PC-9 (cell line): ENCODE measurements at regions not wholly inside any gene's neighbourhood (a gene's known extent, or its start where the extent isn't known, plus 50 kb on each side); places are given as distances from the start of the nearest gene placed in this dataset.

Experiments
- BruUV-seq: library from RNA; stranded (reverse); fragments of 400-500 nt; replicated peaks from 2 replicates; lab custom pipeline; 2021; lab: Mats Ljungman, UMichigan
- CTCF ChIA-PET: fragments of 300-600 bp; sonication (Branson Sonifier 250); formaldehyde crosslinking; loops from one replicate; lab custom pipeline; 2022; ENCODE audit warnings: antibody characterized with exemption; lab: Charles Lee
- POLR2A ChIA-PET: fragments of 300-600 bp; sonication (Branson Sonifier 250); formaldehyde crosslinking; loops from one replicate; lab custom pipeline; 2022; ENCODE audit warnings: antibody characterized with exemption; ENCODE audit not compliant: unreplicated experiment; lab: Charles Lee
- DNase-seq, 2 experiments: peaks; one replicate each; pipeline versions ENCODE4 v3.0.0 to v3.0.0-alpha.2; 2015 to 2022; ENCODE audit warnings: mixed read lengths in 1 of 2
- H2AFZ ChIP-seq: fragments of 200-600 bp; sonication (generic); 2 replicates; pipeline ENCODE4 v1.8.1; 2017; ENCODE audit warnings: antibody characterized with exemption
- H3F3A ChIP-seq: fragments of 200-600 bp; sonication (generic); 2 replicates; pipeline ENCODE4 v1.8.1; 2017; ENCODE audit warnings: antibody characterized with exemption, mild to moderate bottlenecking, low read depth; ENCODE audit not compliant: insufficient read depth
- H3K27ac ChIP-seq: fragments of 200-600 bp; sonication (generic); 2 replicates; pipeline ENCODE4 v1.6.1; 2016; ENCODE audit warnings: mixed run types
- H3K27me3 ChIP-seq: fragments of 200-600 bp; sonication (generic); 2 replicates; pipeline ENCODE4 v1.6.1; 2016; ENCODE audit warnings: low read depth, mixed run types; ENCODE audit not compliant: insufficient read depth
- H3K36me3 ChIP-seq: fragments of 200-600 bp; sonication (generic); 2 replicates; pipeline ENCODE4 v1.6.1; 2016; ENCODE audit warnings: low read depth, mixed run types
- H3K4me1 ChIP-seq: fragments of 200-600 bp; sonication (generic); replicated peaks from 2 replicates; pipeline ENCODE4 v1.6.1; 2016; ENCODE audit warnings: mixed run types; ENCODE audit not compliant: insufficient read depth
- H3K4me2 ChIP-seq: fragments of 200-600 bp; sonication (generic); 2 replicates; pipeline ENCODE4 v1.6.1; 2017; ENCODE audit warnings: mixed run types
- H3K4me3 ChIP-seq: fragments of 200-600 bp; sonication (generic); 2 replicates; pipeline ENCODE4 v1.6.1; 2016; ENCODE audit warnings: mixed run types
- H3K79me2 ChIP-seq: fragments of 200-600 bp; sonication (generic); 2 replicates; pipeline ENCODE4 v1.6.1; 2017; ENCODE audit warnings: low read depth, mixed run types
- H3K9me2 ChIP-seq: fragments of 200-600 bp; sonication (generic); 2 replicates; pipeline ENCODE4 v1.8.1; 2017; ENCODE audit warnings: mild to moderate bottlenecking; ENCODE audit not compliant: insufficient read depth
- H3K9me3 ChIP-seq: fragments of 200-600 bp; sonication (generic); 2 replicates; pipeline ENCODE4 v1.8.1; 2016; ENCODE audit warnings: low read depth; ENCODE audit not compliant: insufficient read depth
- H4K20me1 ChIP-seq: fragments of 200-600 bp; sonication (generic); 2 replicates; pipeline ENCODE4 v1.8.1; 2017; ENCODE audit not compliant: insufficient read depth
- CTCF ChIP-seq: fragments of 200-600 bp; sonication (generic); conservative IDR thresholded peaks from 2 replicates; pipeline ENCODE4 v1.6.1; 2017; ENCODE audit warnings: mixed run types, antibody characterized with exemption, mild to moderate bottlenecking, moderate library complexity
- EZH2 ChIP-seq: fragments of 200-600 bp; sonication (generic); IDR thresholded peaks from 2 replicates; pipeline ENCODE4 v1.8.0; 2017; ENCODE audit warnings: antibody characterized with exemption, low read depth
- intact Hi-C: fragments of 100-400 bp; cut with micrococcal nuclease; formaldehyde crosslinking; loops from one replicate; pipeline ENCODE4 v1.10.0; 2022; ENCODE audit not compliant: unreplicated experiment

- Histone ChIP-seq H2AFZ (no peak overlapping the region), H3K27me3 (no peaks in the 10 kb centered on the region), H3K36me3 (no peaks in the 10 kb centered on the region), H3K9me2 (no peaks in the 10 kb centered on the region), H3K27ac (no peak overlapping the region), H3F3A (no peaks in the 10 kb centered on the region), H3K4me3 (no peak overlapping the region), H3K4me1 (no peaks in the 10 kb centered on the region), H4K20me1 (no peaks in the 10 kb centered on the region), H3K79me2 (no peaks in the 10 kb centered on the region), H3K9me3 (no peaks in the 10 kb centered on the region), H3K4me2 (no peak overlapping the region)
- BruUV-seq, result no TSS peak
- intact Hi-C loops, result no loop called here
- POLR2A ChIA-PET, result no interaction called here
- CTCF ChIA-PET, result no interaction called here
- no peak for DNase-seq
- TF ChIP-seq EZH2 (no peak), CTCF (no peak)
Measured at GRCh38 chr5:163910226-163910625, 404.8 kb downstream of the MAT2B start.

- intact Hi-C loops, result no loop called here
- no TSS peak for BruUV-seq
- Histone ChIP-seq H3K36me3 (no peaks in the 10 kb centered on the region), H3K27me3 (no peaks in the 10 kb centered on the region), H3K9me3 (no peaks in the 10 kb centered on the region), H3K4me3 (no peak overlapping the region), H3K4me2 (no peak overlapping the region), H3K27ac (no peak overlapping the region), H4K20me1 (no peaks in the 10 kb centered on the region), H3K9me2 (no peaks in the 10 kb centered on the region), H3F3A (no peaks in the 10 kb centered on the region), H3K79me2 (no peaks in the 10 kb centered on the region), H3K4me1 (no peaks in the 10 kb centered on the region), H2AFZ (no peak overlapping the region)
- POLR2A ChIA-PET, result no interaction called here
- CTCF ChIA-PET, result no interaction called here
- no peak for DNase-seq
- no peak for TF ChIP-seq EZH2
- TF ChIP-seq CTCF, result no peak
Measured at GRCh38 chr5:163912046-163912445, 406.6 kb downstream of the MAT2B start.

GRCh38 chr5:163913548-163913947 is 408.1 kb downstream of the MAT2B start:
- no peaks in the 10 kb centered on the region for H3K9me3 ChIP-seq
- POLR2A ChIA-PET, result no interaction called here
- H3K4me1 ChIP-seq, result no peaks in the 10 kb centered on the region
- H3K4me3 ChIP-seq, result no peak overlapping the region
- no peaks in the 10 kb centered on the region for H3K79me2 ChIP-seq
- no peak overlapping the region for H3K27ac ChIP-seq
- H2AFZ ChIP-seq, result no peak overlapping the region
- intact Hi-C loops, result no loop called here
- H3K36me3 ChIP-seq, result no peaks in the 10 kb centered on the region
- DNase-seq, result no peak
- H4K20me1 ChIP-seq, result no peaks in the 10 kb centered on the region
- TF ChIP-seq EZH2 (no peak), CTCF (no peak; the same call in 1 of the 2 replicates)
- no TSS peak for BruUV-seq
- H3K9me2 ChIP-seq, result no peaks in the 10 kb centered on the region
- H3K27me3 ChIP-seq, result no peaks in the 10 kb centered on the region
- CTCF ChIA-PET, result no interaction called here
- no peaks in the 10 kb centered on the region for H3F3A ChIP-seq
- no peak overlapping the region for H3K4me2 ChIP-seq
